ENCODE measurements at regions not wholly inside any gene's neighbourhood (a gene's known extent, or its start where the extent isn't known, plus 50 kb on each side); places are given as distances from the start of the nearest gene placed in this dataset.

GRCh38 chr18:37852464-37852863, 286.9 kb upstream of the CELF4 start:
- no peak for TF ChIP-seq POLR2A (IDR thresholded peaks at IDR 0.05)
- TF ChIP-seq, protein P1, sequence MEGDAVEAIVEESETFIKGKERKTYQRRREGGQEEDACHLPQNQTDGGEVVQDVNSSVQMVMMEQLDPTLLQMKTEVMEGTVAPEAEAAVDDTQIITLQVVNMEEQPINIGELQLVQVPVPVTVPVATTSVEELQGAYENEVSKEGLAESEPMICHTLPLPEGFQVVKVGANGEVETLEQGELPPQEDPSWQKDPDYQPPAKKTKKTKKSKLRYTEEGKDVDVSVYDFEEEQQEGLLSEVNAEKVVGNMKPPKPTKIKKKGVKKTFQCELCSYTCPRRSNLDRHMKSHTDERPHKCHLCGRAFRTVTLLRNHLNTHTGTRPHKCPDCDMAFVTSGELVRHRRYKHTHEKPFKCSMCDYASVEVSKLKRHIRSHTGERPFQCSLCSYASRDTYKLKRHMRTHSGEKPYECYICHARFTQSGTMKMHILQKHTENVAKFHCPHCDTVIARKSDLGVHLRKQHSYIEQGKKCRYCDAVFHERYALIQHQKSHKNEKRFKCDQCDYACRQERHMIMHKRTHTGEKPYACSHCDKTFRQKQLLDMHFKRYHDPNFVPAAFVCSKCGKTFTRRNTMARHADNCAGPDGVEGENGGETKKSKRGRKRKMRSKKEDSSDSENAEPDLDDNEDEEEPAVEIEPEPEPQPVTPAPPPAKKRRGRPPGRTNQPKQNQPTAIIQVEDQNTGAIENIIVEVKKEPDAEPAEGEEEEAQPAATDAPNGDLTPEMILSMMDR (IDR thresholded peaks at IDR 0.05) = no peak

Measured in ovary (tissue), 3 donors.